Caco-2 (cell line): ENCODE measurements at regions not wholly inside any gene's neighbourhood (a gene's known extent, or its start where the extent isn't known, plus 50 kb on each side); places are given as distances from the start of the nearest gene placed in this dataset.

Experiments
- BruUV-seq: library from RNA; stranded (reverse); fragments of 400-500 nt; replicated peaks from 2 replicates; lab custom pipeline; 2021; lab: Mats Ljungman, UMichigan
- CTCF ChIA-PET: fragments of 300-600 bp; sonication (Branson Sonifier 250); formaldehyde crosslinking; loops from one replicate; lab custom pipeline; 2022; ENCODE audit warnings: antibody characterized with exemption; lab: Charles Lee
- POLR2A ChIA-PET: fragments of 300-600 bp; sonication (Branson Sonifier 250); formaldehyde crosslinking; loops from one replicate; lab custom pipeline; 2022; ENCODE audit warnings: antibody characterized with exemption; lab: Charles Lee
- DNase-seq, 2 experiments: peaks; one replicate each; pipeline versions ENCODE4 v3.0.0 to v3.0.0-alpha.2; 2020 to 2022
- H3K27me3 ChIP-seq: replicated peaks from 2 replicates; pipeline ENCODE4 v1.6.0; 2011; ENCODE audit warnings: low read length; ENCODE audit not compliant: control insufficient read depth, insufficient read depth
- H3K36me3 ChIP-seq: 2 replicates; pipeline ENCODE4 v1.5.1; 2011; ENCODE audit warnings: low read length; ENCODE audit not compliant: control insufficient read depth, insufficient read depth
- H3K4me1 ChIP-seq: fragments of 250-450 bp; sonication (Bioruptor Pico); 2 replicates; pipeline ENCODE4 v1.5.1; 2020; ENCODE audit warnings: mild to moderate bottlenecking
- H3K4me3 ChIP-seq: 2 replicates; pipeline ENCODE4 v1.5.1; 2011; ENCODE audit warnings: low read depth, mild to moderate bottlenecking, control low read depth, low read length
- H3K9me3 ChIP-seq: fragments of 250-450 bp; sonication (Bioruptor Pico); 2 replicates; pipeline ENCODE4 v1.5.1; 2020; ENCODE audit warnings: mild to moderate bottlenecking, moderate library complexity
- H3K27ac Mint-ChIP-seq: one replicate; pipeline ENCODE4 v1.8.0; 2022; ENCODE audit warnings: mixed read lengths; ENCODE audit not compliant: unreplicated experiment
- H3K27me3 Mint-ChIP-seq: one replicate; pipeline ENCODE4 v1.8.0; 2022; ENCODE audit warnings: mixed read lengths; ENCODE audit not compliant: insufficient read depth, unreplicated experiment
- H3K36me3 Mint-ChIP-seq: one replicate; pipeline ENCODE4 v1.8.0; 2022; ENCODE audit warnings: mild to moderate bottlenecking, mixed read lengths; ENCODE audit not compliant: insufficient read depth, unreplicated experiment
- H3K4me1 Mint-ChIP-seq: one replicate; pipeline ENCODE4 v1.8.0; 2022; ENCODE audit warnings: low read depth, mixed read lengths; ENCODE audit not compliant: unreplicated experiment
- H3K4me3 Mint-ChIP-seq: one replicate; pipeline ENCODE4 v1.8.0; 2022; ENCODE audit warnings: mild to moderate bottlenecking, moderate library complexity, mixed read lengths; ENCODE audit not compliant: unreplicated experiment
- H3K9me3 Mint-ChIP-seq: one replicate; pipeline ENCODE4 v1.8.0; 2022; ENCODE audit warnings: mixed read lengths; ENCODE audit not compliant: unreplicated experiment
- intact Hi-C: fragments of 100-400 bp; cut with micrococcal nuclease; formaldehyde crosslinking; loops from one replicate; pipeline ENCODE4 v1.10.0; 2022; ENCODE audit not compliant: unreplicated experiment
- TF ChIP-seq, protein P1 (sequence below), 2 experiments: fragments of 200-600 bp in 1 of 2; IDR thresholded peaks; 1 replicate in 1 of 2; 2 replicates in 1 of 2; pipeline versions ENCODE4 v1.5.1 to v1.8.0; 2011 to 2022; ENCODE audit warnings: antibody characterized with exemption in 1 of 2, control low read depth in 1 of 2, inconsistent platforms in 1 of 2, low read depth in 1 of 2, low read length in 1 of 2, mild to moderate bottlenecking in 1 of 2, moderate library complexity in 1 of 2; ENCODE audit not compliant: insufficient read depth in 1 of 2, severe bottlenecking in 1 of 2, unreplicated experiment in 1 of 2

- ChIA-PET POLR2A (no interaction called here), CTCF (no interaction called here)
- BruUV-seq: no TSS peak
- Histone ChIP-seq H3K4me1 (no peaks in the 10 kb centered on the region), H3K9me3 (no peaks in the 10 kb centered on the region), H3K36me3 (no peaks in the 10 kb centered on the region), H3K27me3 (no peaks in the 10 kb centered on the region), H3K4me3 (no peak overlapping the region)
- H3K4me1 Mint-ChIP-seq: no peaks in the 10 kb centered on the region
- H3K27me3 Mint-ChIP-seq: no peaks in the 10 kb centered on the region
- H3K27ac Mint-ChIP-seq: no peak overlapping the region
- no peaks in the 10 kb centered on the region for H3K36me3 Mint-ChIP-seq
- H3K4me3 Mint-ChIP-seq: no peak overlapping the region
- no peaks in the 10 kb centered on the region for H3K9me3 Mint-ChIP-seq
- TF ChIP-seq, protein P1, sequence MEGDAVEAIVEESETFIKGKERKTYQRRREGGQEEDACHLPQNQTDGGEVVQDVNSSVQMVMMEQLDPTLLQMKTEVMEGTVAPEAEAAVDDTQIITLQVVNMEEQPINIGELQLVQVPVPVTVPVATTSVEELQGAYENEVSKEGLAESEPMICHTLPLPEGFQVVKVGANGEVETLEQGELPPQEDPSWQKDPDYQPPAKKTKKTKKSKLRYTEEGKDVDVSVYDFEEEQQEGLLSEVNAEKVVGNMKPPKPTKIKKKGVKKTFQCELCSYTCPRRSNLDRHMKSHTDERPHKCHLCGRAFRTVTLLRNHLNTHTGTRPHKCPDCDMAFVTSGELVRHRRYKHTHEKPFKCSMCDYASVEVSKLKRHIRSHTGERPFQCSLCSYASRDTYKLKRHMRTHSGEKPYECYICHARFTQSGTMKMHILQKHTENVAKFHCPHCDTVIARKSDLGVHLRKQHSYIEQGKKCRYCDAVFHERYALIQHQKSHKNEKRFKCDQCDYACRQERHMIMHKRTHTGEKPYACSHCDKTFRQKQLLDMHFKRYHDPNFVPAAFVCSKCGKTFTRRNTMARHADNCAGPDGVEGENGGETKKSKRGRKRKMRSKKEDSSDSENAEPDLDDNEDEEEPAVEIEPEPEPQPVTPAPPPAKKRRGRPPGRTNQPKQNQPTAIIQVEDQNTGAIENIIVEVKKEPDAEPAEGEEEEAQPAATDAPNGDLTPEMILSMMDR (IDR thresholded peaks at IDR 0.05; ENCODE audit: insufficient read depth in 1 of 2, low read depth in 1 of 2, low read length in 1 of 2, severe bottlenecking in 1 of 2, unreplicated experiment in 1 of 2): no peak
- DNase-seq: no peak
- intact Hi-C loops: no loop called here
Measured at GRCh38 chrX:82232679-82233078, 1030.8 kb downstream of the SH3BGRL start.

DNA sequence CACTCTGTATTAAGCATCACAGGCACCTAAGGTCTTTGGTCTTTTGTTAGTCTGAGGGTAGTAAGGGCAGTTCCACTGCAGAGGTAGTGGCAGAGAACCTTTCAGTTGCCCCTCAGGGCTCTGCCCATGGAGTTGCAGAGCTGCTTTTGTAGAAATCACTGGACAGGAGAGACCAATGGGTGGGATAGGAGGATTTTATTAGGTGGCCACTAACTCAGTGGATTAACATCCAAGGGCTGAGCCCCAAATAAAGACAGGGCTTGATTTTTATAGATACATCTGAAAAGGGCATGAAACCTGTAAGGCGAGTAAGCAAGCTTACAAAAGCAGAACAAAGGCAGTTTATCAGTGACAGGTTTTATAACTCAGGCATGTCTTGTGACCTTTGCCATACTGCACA lies 1035.4 kb downstream of the SH3BGRL start:
- no peaks in the 10 kb centered on the region for H3K27me3 Mint-ChIP-seq
- H3K36me3 ChIP-seq: no peaks in the 10 kb centered on the region
- no peak overlapping the region for H3K4me3 ChIP-seq
- no peak overlapping the region for H3K4me3 Mint-ChIP-seq
- no peak overlapping the region for H3K27ac Mint-ChIP-seq
- TF ChIP-seq, protein P1 (IDR thresholded peaks at IDR 0.05; ENCODE audit: insufficient read depth in 1 of 2, low read depth in 1 of 2, low read length in 1 of 2, severe bottlenecking in 1 of 2, unreplicated experiment in 1 of 2): no peak
- BruUV-seq: no TSS peak
- intact Hi-C loops: no loop called here
- H3K9me3 Mint-ChIP-seq: peaks cover 9% of the 10 kb centered on the region
- ChIA-PET CTCF (no interaction called here), POLR2A (no interaction called here)
- H3K36me3 Mint-ChIP-seq: no peaks in the 10 kb centered on the region
- no peaks in the 10 kb centered on the region for H3K9me3 ChIP-seq
- no peaks in the 10 kb centered on the region for H3K4me1 Mint-ChIP-seq
- no peaks in the 10 kb centered on the region for H3K4me1 ChIP-seq
- DNase-seq: no peak
- H3K27me3 ChIP-seq: no peaks in the 10 kb centered on the region
